HEK293T (cell line): ENCODE measurements at regions not wholly inside any gene's neighbourhood (a gene's known extent, or its start where the extent isn't known, plus 50 kb on each side); places are given as distances from the start of the nearest gene placed in this dataset.

Source experiments
- CTCF ChIA-PET: fragments of 350-600 bp; formaldehyde crosslinking; extraction: SDS; loops from one replicate; lab custom pipeline; 2021; ENCODE audit warnings: antibody characterized with exemption, inconsistent platforms; lab: Yijun Ruan, JAX
- POLR2A ChIA-PET: fragments of 350-600 bp; formaldehyde crosslinking; extraction: SDS; loops from one replicate; lab custom pipeline; 2020; ENCODE audit warnings: antibody characterized with exemption, inconsistent platforms; lab: Yijun Ruan, JAX
- DNase-seq: peaks from one replicate; pipeline ENCODE4 v3.0.0; 2012; ENCODE audit warnings: mixed read lengths; ENCODE audit errors: extremely low spot score
- ARNT ChIP-seq: fragments of 450-650 bp; IDR thresholded peaks from 2 replicates; pipeline ENCODE4 v1.6.1; 2017; ENCODE audit warnings: mild to moderate bottlenecking
- BHLHE40 ChIP-seq: fragments of 450-650 bp; IDR thresholded peaks from 2 replicates; pipeline ENCODE4 v1.6.1; 2016; ENCODE audit warnings: mild to moderate bottlenecking, moderate library complexity, borderline replicate concordance
- CTBP1 ChIP-seq: fragments of 450-650 bp; IDR thresholded peaks from 2 replicates; pipeline ENCODE4 v1.6.1; 2016; ENCODE audit warnings: borderline replicate concordance
- FOXK2 ChIP-seq: fragments of 450-650 bp; IDR thresholded peaks from 2 replicates; pipeline ENCODE4 v1.6.1; 2016; ENCODE audit warnings: mild to moderate bottlenecking
- LEF1 ChIP-seq: fragments of 450-650 bp; IDR thresholded peaks from 2 replicates; pipeline ENCODE4 v1.6.1; 2017; ENCODE audit warnings: mild to moderate bottlenecking, borderline replicate concordance
- PKNOX1 ChIP-seq: fragments of 450-650 bp; IDR thresholded peaks from 2 replicates; pipeline ENCODE4 v1.6.1; 2016
- SP1 ChIP-seq: fragments of 450-650 bp; IDR thresholded peaks from 2 replicates; pipeline ENCODE4 v1.6.1; 2017

GRCh38 chr9:23638011-23638410, 188.0 kb downstream of the ELAVL2 start:
- no peak for TF ChIP-seq ARNT
- no peak for TF ChIP-seq LEF1
- no peak for TF ChIP-seq SP1
- TF ChIP-seq CTBP1, result no peak
- POLR2A ChIA-PET, result no interaction called here
- no peak for DNase-seq
- CTCF ChIA-PET, result interaction anchor here (0.6 kb wide), 1 partner anchor 146 kb away, joined by 7 read pairs; no protein-coding TSS in a partner anchor

GRCh38 chr9:23638837-23639426, 187.1 kb downstream of the ELAVL2 start:
- ChIA-PET CTCF (no interaction called here), POLR2A (no interaction called here)
- DNase-seq, result no peak
- TF ChIP-seq SP1, result no peak
- TF ChIP-seq PKNOX1, result no peak
- no peak for TF ChIP-seq FOXK2
- no peak for TF ChIP-seq BHLHE40
